BE2C (cell line): ENCODE measurements at regions not wholly inside any gene's neighbourhood (a gene's known extent, or its start where the extent isn't known, plus 50 kb on each side); places are given as distances from the start of the nearest gene placed in this dataset.

Experiments used
- DNase-seq: peaks from one replicate; pipeline ENCODE4 v3.0.0-alpha.2; 2020
- H3K27me3 ChIP-seq: fragments of 250-450 bp; sonication (Bioruptor Pico); 2 replicates; pipeline ENCODE4 v1.5.1; 2020; ENCODE audit warnings: mild to moderate bottlenecking
- H3K36me3 ChIP-seq: fragments of 250-450 bp; sonication (Bioruptor Pico); 2 replicates; pipeline ENCODE4 v1.5.1; 2020; ENCODE audit warnings: mild to moderate bottlenecking
- H3K4me1 ChIP-seq: fragments of 250-450 bp; sonication (Bioruptor Pico); 2 replicates; pipeline ENCODE4 v1.5.1; 2020
- H3K4me3 ChIP-seq: 2 replicates; pipeline ENCODE4 v1.5.1; 2011; ENCODE audit warnings: low read depth, low read length
- H3K9me3 ChIP-seq: fragments of 250-450 bp; sonication (Bioruptor Pico); 2 replicates; pipeline ENCODE4 v1.5.1; 2020
- TF ChIP-seq, protein P1 (sequence below): IDR thresholded peaks from 2 replicates; pipeline ENCODE4 v1.5.1; 2012; ENCODE audit warnings: mild to moderate bottlenecking, low read depth, low read length

GRCh38 chr2:164178835-164179465 lies 442.3 kb downstream of the GRB14 start:
- Histone ChIP-seq H3K4me3 (no peak overlapping the region), H3K27me3 (no peaks in the 10 kb centered on the region), H3K4me1 (no peaks in the 10 kb centered on the region), H3K9me3 (no peaks in the 10 kb centered on the region), H3K36me3 (no peaks in the 10 kb centered on the region)
- DNase-seq: no peak
- TF ChIP-seq, protein P1, sequence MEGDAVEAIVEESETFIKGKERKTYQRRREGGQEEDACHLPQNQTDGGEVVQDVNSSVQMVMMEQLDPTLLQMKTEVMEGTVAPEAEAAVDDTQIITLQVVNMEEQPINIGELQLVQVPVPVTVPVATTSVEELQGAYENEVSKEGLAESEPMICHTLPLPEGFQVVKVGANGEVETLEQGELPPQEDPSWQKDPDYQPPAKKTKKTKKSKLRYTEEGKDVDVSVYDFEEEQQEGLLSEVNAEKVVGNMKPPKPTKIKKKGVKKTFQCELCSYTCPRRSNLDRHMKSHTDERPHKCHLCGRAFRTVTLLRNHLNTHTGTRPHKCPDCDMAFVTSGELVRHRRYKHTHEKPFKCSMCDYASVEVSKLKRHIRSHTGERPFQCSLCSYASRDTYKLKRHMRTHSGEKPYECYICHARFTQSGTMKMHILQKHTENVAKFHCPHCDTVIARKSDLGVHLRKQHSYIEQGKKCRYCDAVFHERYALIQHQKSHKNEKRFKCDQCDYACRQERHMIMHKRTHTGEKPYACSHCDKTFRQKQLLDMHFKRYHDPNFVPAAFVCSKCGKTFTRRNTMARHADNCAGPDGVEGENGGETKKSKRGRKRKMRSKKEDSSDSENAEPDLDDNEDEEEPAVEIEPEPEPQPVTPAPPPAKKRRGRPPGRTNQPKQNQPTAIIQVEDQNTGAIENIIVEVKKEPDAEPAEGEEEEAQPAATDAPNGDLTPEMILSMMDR: no peak

DNA sequence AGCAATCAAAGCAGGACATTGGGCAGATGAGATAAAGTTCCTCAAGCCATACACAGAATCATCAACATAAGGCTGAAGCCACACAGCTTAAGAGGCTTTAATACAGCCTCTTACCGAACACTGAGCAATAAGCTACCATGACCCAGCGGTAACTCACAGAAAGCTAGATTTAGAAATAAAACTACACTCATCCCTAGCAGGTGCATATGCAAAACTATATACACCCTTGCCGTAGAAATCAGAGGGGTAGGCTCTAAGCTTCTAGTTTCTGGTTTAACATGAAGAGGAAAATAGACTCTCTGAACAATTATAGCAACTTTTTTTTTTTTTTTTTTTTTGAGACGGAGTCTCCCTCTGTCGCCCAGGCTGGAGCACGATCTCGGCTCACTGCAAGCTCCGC lies 428.8 kb upstream of the FIGN start:
- Histone ChIP-seq H3K27me3 (no peaks in the 10 kb centered on the region), H3K4me3 (no peak overlapping the region), H3K9me3 (no peaks in the 10 kb centered on the region), H3K4me1 (no peaks in the 10 kb centered on the region), H3K36me3 (no peaks in the 10 kb centered on the region)
- DNase-seq: no peak
- TF ChIP-seq, protein P1: no peak

DNA sequence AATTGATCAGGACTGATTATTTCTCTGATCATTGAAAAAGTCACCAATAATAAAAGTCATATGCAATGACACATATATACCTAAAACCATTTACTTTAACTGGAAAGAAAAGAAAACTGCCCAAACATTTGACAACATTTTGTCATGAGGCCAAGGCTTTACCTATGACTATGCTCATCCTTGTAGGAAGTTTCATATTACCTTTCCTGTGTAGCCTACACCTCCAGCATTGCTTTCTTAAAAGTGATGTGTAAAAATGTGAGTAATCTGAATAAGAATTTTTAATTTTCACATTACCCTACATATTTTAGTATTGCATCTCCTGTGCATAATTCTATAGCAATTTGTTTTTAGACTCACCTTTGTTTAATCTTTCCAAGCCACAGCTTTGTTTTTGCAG lies 419.8 kb upstream of the FIGN start:
- no peaks in the 10 kb centered on the region for H3K4me1 ChIP-seq
- no peak overlapping the region for H3K4me3 ChIP-seq
- no peak for DNase-seq
- no peaks in the 10 kb centered on the region for H3K36me3 ChIP-seq
- no peaks in the 10 kb centered on the region for H3K27me3 ChIP-seq
- TF ChIP-seq, protein P1: no peak
- no peaks in the 10 kb centered on the region for H3K9me3 ChIP-seq

GRCh38 chr2:164151522-164151921 lies 415.7 kb upstream of the FIGN start:
- DNase-seq: no peak
- Histone ChIP-seq H3K4me1 (no peaks in the 10 kb centered on the region), H3K4me3 (no peak overlapping the region), H3K36me3 (no peaks in the 10 kb centered on the region), H3K9me3 (no peaks in the 10 kb centered on the region), H3K27me3 (no peaks in the 10 kb centered on the region)
- TF ChIP-seq, protein P1: no peak

- Histone ChIP-seq H3K9me3 (no peaks in the 10 kb centered on the region), H3K36me3 (no peaks in the 10 kb centered on the region), H3K4me3 (no peak overlapping the region), H3K4me1 (no peaks in the 10 kb centered on the region), H3K27me3 (no peaks in the 10 kb centered on the region)
- TF ChIP-seq, protein P1: no peak
- no peak for DNase-seq
Observed at GRCh38 chr2:164150604-164151003, 414.8 kb upstream of the FIGN start.

- H3K27me3 ChIP-seq: no peaks in the 10 kb centered on the region
Observed at GRCh38 chr2:164146441-164146840, 410.6 kb upstream of the FIGN start.

More at GRCh38 chr2:164146441-164146840, 410.6 kb upstream of the FIGN start:
- no peak overlapping the region for H3K4me3 ChIP-seq
- TF ChIP-seq, protein P1: no peak
- no peaks in the 10 kb centered on the region for H3K36me3 ChIP-seq
- H3K9me3 ChIP-seq: no peaks in the 10 kb centered on the region
- no peak for DNase-seq
- H3K4me1 ChIP-seq: no peaks in the 10 kb centered on the region
